WTC11 (cell line): ENCODE measurements at regions not wholly inside any gene's neighbourhood (a gene's known extent, or its start where the extent isn't known, plus 50 kb on each side); places are given as distances from the start of the nearest gene placed in this dataset.

Source experiments
- ATAC-seq: fragments of 200-7000 bp; cut with Tn5 transposase; 2 replicates; pipeline ENCODE4 v1.10.0; 2021; ENCODE audit warnings: mild to moderate bottlenecking, moderate library complexity
- CTCF ChIA-PET: fragments of 300-600 bp; sonication (Branson Sonifier 250); formaldehyde crosslinking; loops from one replicate; lab custom pipeline; 2021; ENCODE audit warnings: antibody characterized with exemption; lab: Charles Lee
- POLR2A ChIA-PET: fragments of 350-600 bp; sonication (Branson Sonifier 250); formaldehyde crosslinking; loops from one replicate; lab custom pipeline; 2021; ENCODE audit warnings: antibody characterized with exemption; lab: Charles Lee
- DNase-seq: peaks from one replicate; pipeline ENCODE4 v3.0.0; 2021; ENCODE audit warnings: low spot score
- H3K27ac Mint-ChIP-seq: 2 replicates; pipeline ENCODE4 v1.8.0; 2021; ENCODE audit warnings: mixed read lengths
- H3K27me3 Mint-ChIP-seq: 2 replicates; pipeline ENCODE4 v1.8.0; 2021; ENCODE audit warnings: low read depth, mild to moderate bottlenecking, moderate library complexity, mixed read lengths
- H3K36me3 Mint-ChIP-seq: 2 replicates; pipeline ENCODE4 v1.8.0; 2021; ENCODE audit warnings: mixed read lengths
- H3K4me1 Mint-ChIP-seq: 2 replicates; pipeline ENCODE4 v1.8.0; 2022; ENCODE audit warnings: mixed read lengths
- H3K4me3 Mint-ChIP-seq: 2 replicates; pipeline ENCODE4 v1.8.0; 2021; ENCODE audit warnings: mild to moderate bottlenecking, moderate library complexity, mixed read lengths
- H3K9me3 Mint-ChIP-seq: 2 replicates; pipeline ENCODE4 v1.8.0; 2021; ENCODE audit warnings: mixed read lengths
- AR ChIP-seq: fragments of 250-450 bp; sonication (Bioruptor Pico); IDR thresholded peaks from 2 replicates; pipeline ENCODE4 v1.9.0; 2021; ENCODE audit warnings: mild to moderate bottlenecking
- ATF6 ChIP-seq: sonication (generic); formaldehyde crosslinking; IDR thresholded peaks from 2 replicates; pipeline ENCODE4 v1.8.1; 2023; ENCODE audit warnings: mild to moderate bottlenecking, missing genetic modification reagents
- CDX4 ChIP-seq: fragments of 250-450 bp; sonication (Bioruptor Pico); IDR thresholded peaks from 2 replicates; pipeline ENCODE4 v1.9.0; 2021; ENCODE audit warnings: moderate library complexity, mild to moderate bottlenecking, inconsistent platforms, borderline replicate concordance
- EMX1 ChIP-seq: fragments of 250-450 bp; sonication (Bioruptor Pico); IDR thresholded peaks from 2 replicates; pipeline ENCODE4 v1.8.0; 2021; ENCODE audit warnings: mild to moderate bottlenecking
- FOXP4 ChIP-seq: sonication (generic); formaldehyde crosslinking; IDR thresholded peaks from 2 replicates; pipeline ENCODE4 v1.8.0; 2022; ENCODE audit warnings: mild to moderate bottlenecking, missing genetic modification reagents
- GABPB1 ChIP-seq: sonication (generic); formaldehyde crosslinking; IDR thresholded peaks from 2 replicates; pipeline ENCODE4 v1.8.1; 2023; ENCODE audit warnings: mild to moderate bottlenecking, missing genetic modification reagents
- JAZF1 ChIP-seq: fragments of 250-450 bp; sonication (Bioruptor Pico); IDR thresholded peaks from 2 replicates; pipeline ENCODE4 v1.9.0; 2021; ENCODE audit warnings: moderate library complexity, mild to moderate bottlenecking, inconsistent platforms
- SMAD3 ChIP-seq: sonication (generic); formaldehyde crosslinking; IDR thresholded peaks from 2 replicates; pipeline ENCODE4 v1.8.0; 2022; ENCODE audit warnings: missing genetic modification reagents, mild to moderate bottlenecking, borderline replicate concordance
- SP1 ChIP-seq: sonication (generic); formaldehyde crosslinking; conservative IDR thresholded peaks from 2 replicates; pipeline ENCODE4 v1.8.1; 2022; ENCODE audit warnings: missing genetic modification reagents
- TCF7 ChIP-seq: sonication (generic); formaldehyde crosslinking; IDR thresholded peaks from 2 replicates; pipeline ENCODE4 v1.8.0; 2022; ENCODE audit warnings: mild to moderate bottlenecking, low read depth, missing genetic modification reagents, moderate library complexity
- ZBTB21 ChIP-seq: sonication (generic); formaldehyde crosslinking; IDR thresholded peaks from 2 replicates; pipeline ENCODE4 v1.8.1; 2023; ENCODE audit warnings: mild to moderate bottlenecking, missing genetic modification reagents, borderline replicate concordance
- ZMAT4 ChIP-seq: fragments of 250-450 bp; sonication (Bioruptor Pico); IDR thresholded peaks from 2 replicates; pipeline ENCODE4 v1.9.0; 2021; ENCODE audit warnings: mild to moderate bottlenecking
- ZNF138 ChIP-seq: sonication (generic); formaldehyde crosslinking; conservative IDR thresholded peaks from 2 replicates; pipeline ENCODE4 v1.8.1; 2022; ENCODE audit warnings: mild to moderate bottlenecking, moderate library complexity, missing genetic modification reagents
- ZNF317 ChIP-seq: sonication (generic); formaldehyde crosslinking; IDR thresholded peaks from 2 replicates; pipeline ENCODE4 v1.8.1; 2023; ENCODE audit warnings: low read depth, mild to moderate bottlenecking, moderate library complexity, missing genetic modification reagents, borderline replicate concordance
- ZNF423 ChIP-seq: fragments of 250-450 bp; sonication (Bioruptor Pico); IDR thresholded peaks from 2 replicates; pipeline ENCODE4 v2.1.2; 2022; ENCODE audit warnings: mild to moderate bottlenecking, moderate library complexity
- ZNF425 ChIP-seq: fragments of 250-450 bp; sonication (Bioruptor Pico); conservative IDR thresholded peaks from 2 replicates; pipeline ENCODE4 v1.9.0; 2021; ENCODE audit warnings: mild to moderate bottlenecking
- TF ChIP-seq, protein P1 (sequence below): sonication (generic); formaldehyde crosslinking; IDR thresholded peaks from 2 replicates; pipeline ENCODE4 v1.8.1; 2023; ENCODE audit warnings: mild to moderate bottlenecking, moderate library complexity, missing genetic modification reagents
- TF ChIP-seq, protein P2 (sequence below): sonication (generic); formaldehyde crosslinking; IDR thresholded peaks from 2 replicates; pipeline ENCODE4 v1.8.0; 2023; ENCODE audit warnings: mild to moderate bottlenecking, missing genetic modification reagents
- TF ChIP-seq, protein P3 (sequence below): sonication (generic); formaldehyde crosslinking; IDR thresholded peaks from 2 replicates; pipeline ENCODE4 v1.8.1; 2023; ENCODE audit warnings: mild to moderate bottlenecking, missing genetic modification reagents, moderate library complexity
- TF ChIP-seq, protein P4 (sequence below): sonication (generic); formaldehyde crosslinking; IDR thresholded peaks from 2 replicates; pipeline ENCODE4 v1.8.1; 2023; ENCODE audit warnings: mild to moderate bottlenecking, missing genetic modification reagents, moderate library complexity

GRCh38 chr2:11967946-11968465 is 221.6 kb downstream of the LPIN1 start:
- DNase-seq = no peak
- CTCF ChIA-PET = no interaction called here
- POLR2A ChIA-PET = interaction anchor here (0.6 kb wide), 1 partner anchor 23 kb away, joined by 3 read pairs; no protein-coding TSS in a partner anchor
- no peaks in the 10 kb centered on the region for H3K36me3 Mint-ChIP-seq
- no peaks in the 10 kb centered on the region for H3K4me1 Mint-ChIP-seq
- no peaks in the 10 kb centered on the region; the same call in 1 of the 2 replicates for H3K27me3 Mint-ChIP-seq
- H3K27ac Mint-ChIP-seq = no peak overlapping the region
- no peak overlapping the region for H3K4me3 Mint-ChIP-seq
- H3K9me3 Mint-ChIP-seq = peaks cover 21% of the 10 kb centered on the region
- TF ChIP-seq, protein P1, sequence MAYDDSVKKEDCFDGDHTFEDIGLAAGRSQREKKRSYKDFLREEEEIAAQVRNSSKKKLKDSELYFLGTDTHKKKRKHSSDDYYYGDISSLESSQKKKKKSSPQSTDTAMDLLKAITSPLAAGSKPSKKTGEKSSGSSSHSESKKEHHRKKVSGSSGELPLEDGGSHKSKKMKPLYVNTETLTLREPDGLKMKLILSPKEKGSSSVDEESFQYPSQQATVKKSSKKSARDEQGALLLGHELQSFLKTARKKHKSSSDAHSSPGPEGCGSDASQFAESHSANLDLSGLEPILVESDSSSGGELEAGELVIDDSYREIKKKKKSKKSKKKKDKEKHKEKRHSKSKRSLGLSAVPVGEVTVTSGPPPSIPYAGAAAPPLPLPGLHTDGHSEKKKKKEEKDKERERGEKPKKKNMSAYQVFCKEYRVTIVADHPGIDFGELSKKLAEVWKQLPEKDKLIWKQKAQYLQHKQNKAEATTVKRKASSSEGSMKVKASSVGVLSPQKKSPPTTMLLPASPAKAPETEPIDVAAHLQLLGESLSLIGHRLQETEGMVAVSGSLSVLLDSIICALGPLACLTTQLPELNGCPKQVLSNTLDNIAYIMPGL (CRISPR knock-in tag) = no peak
- TF ChIP-seq, protein P2, sequence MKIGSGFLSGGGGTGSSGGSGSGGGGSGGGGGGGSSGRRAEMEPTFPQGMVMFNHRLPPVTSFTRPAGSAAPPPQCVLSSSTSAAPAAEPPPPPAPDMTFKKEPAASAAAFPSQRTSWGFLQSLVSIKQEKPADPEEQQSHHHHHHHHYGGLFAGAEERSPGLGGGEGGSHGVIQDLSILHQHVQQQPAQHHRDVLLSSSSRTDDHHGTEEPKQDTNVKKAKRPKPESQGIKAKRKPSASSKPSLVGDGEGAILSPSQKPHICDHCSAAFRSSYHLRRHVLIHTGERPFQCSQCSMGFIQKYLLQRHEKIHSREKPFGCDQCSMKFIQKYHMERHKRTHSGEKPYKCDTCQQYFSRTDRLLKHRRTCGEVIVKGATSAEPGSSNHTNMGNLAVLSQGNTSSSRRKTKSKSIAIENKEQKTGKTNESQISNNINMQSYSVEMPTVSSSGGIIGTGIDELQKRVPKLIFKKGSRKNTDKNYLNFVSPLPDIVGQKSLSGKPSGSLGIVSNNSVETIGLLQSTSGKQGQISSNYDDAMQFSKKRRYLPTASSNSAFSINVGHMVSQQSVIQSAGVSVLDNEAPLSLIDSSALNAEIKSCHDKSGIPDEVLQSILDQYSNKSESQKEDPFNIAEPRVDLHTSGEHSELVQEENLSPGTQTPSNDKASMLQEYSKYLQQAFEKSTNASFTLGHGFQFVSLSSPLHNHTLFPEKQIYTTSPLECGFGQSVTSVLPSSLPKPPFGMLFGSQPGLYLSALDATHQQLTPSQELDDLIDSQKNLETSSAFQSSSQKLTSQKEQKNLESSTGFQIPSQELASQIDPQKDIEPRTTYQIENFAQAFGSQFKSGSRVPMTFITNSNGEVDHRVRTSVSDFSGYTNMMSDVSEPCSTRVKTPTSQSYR = no peak
- TF ChIP-seq, protein P3, sequence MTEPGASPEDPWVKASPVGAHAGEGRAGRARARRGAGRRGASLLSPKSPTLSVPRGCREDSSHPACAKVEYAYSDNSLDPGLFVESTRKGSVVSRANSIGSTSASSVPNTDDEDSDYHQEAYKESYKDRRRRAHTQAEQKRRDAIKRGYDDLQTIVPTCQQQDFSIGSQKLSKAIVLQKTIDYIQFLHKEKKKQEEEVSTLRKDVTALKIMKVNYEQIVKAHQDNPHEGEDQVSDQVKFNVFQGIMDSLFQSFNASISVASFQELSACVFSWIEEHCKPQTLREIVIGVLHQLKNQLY (CRISPR knock-in tag) = no peak
- no peak for TF ChIP-seq SMAD3
- no peak for TF ChIP-seq JAZF1 (CRISPR knock-in tag)
- no peak for TF ChIP-seq ZMAT4 (CRISPR knock-in tag)
- no peak for TF ChIP-seq FOXP4 (CRISPR knock-in tag)
- TF ChIP-seq CDX4 = no peak
- no peak for TF ChIP-seq ZBTB21
- no peak for TF ChIP-seq ZNF138
- no peak for TF ChIP-seq EMX1 (CRISPR knock-in tag)
- TF ChIP-seq AR (CRISPR knock-in tag) = no peak
- no peak for TF ChIP-seq ZNF423 (CRISPR knock-in tag)
- TF ChIP-seq SP1 (CRISPR knock-in tag) = no peak
- TF ChIP-seq, protein P4, sequence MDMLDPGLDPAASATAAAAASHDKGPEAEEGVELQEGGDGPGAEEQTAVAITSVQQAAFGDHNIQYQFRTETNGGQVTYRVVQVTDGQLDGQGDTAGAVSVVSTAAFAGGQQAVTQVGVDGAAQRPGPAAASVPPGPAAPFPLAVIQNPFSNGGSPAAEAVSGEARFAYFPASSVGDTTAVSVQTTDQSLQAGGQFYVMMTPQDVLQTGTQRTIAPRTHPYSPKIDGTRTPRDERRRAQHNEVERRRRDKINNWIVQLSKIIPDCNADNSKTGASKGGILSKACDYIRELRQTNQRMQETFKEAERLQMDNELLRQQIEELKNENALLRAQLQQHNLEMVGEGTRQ (CRISPR knock-in tag) = no peak
- no peak for TF ChIP-seq TCF7
- TF ChIP-seq ZNF317 = no peak
- TF ChIP-seq ATF6 = no peak
- TF ChIP-seq GABPB1 (CRISPR knock-in tag) = no peak
- TF ChIP-seq ZNF425 (CRISPR knock-in tag) = no peak
- no peak for ATAC-seq
